ENCODE measurements at regions not wholly inside any gene's neighbourhood (a gene's known extent, or its start where the extent isn't known, plus 50 kb on each side); places are given as distances from the start of the nearest gene placed in this dataset.
"Not testable (repeated sequence)": the region's sequence is repeated elsewhere in the genome, so short reads cannot be mapped to it uniquely, and the experiment has no call there.

DNA sequence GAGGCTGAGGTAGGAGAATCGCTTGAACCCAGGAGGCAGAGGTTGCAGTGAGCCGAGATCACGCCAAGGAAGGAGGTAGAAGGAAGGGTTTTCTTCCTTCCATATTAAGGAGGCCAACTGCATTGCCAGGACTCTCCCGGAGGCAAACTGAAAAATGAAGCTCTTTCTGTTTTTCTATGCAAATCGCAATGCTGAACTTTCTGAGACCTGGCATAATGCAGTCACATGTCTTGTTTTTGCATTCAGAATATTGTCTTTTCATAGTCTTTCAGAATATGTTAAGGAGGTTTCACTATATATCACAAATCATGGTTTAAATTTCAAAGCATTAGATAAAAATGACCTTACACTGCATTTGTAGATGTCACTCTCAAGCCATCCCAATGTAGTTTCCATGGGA, 133.4 kb downstream of the SPDYE17 start:
- H3K27ac Mint-ChIP-seq; H3K27me3 Mint-ChIP-seq; H3K9me3 Mint-ChIP-seq (ENCODE audit: low read depth); H3K4me1 Mint-ChIP-seq; H3K36me3 Mint-ChIP-seq; H3K4me3 Mint-ChIP-seq; DNase-seq; CTCF ChIA-PET; ATAC-seq: not testable (repeated sequence)

- H3K4me3 Mint-ChIP-seq; ATAC-seq; H3K36me3 Mint-ChIP-seq; H3K4me1 Mint-ChIP-seq; H3K9me3 Mint-ChIP-seq (ENCODE audit: low read depth); H3K27ac Mint-ChIP-seq; CTCF ChIA-PET; DNase-seq; H3K27me3 Mint-ChIP-seq: not testable (repeated sequence)
Measured at GRCh38 chr7:76897007-76897406, 135.2 kb downstream of the SPDYE17 start.

DNA sequence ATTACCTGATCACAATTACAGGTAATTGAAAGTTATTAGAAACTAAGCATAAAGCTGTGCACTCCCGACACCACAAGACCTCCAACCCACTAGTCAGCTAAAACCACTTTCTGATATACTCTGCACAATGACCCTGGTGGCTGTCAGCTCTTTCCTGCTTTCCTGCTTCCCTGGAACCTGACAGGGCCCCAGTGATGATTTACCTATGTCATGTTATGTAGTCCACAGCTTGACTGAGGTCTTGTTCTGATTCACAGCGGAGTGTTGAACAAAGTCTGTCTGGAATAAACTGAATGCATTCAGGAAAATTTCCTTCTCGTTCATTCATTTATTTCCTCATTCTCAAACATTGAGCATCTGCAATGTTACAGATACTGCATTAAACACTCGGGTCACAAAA, 136.5 kb downstream of the SPDYE17 start:
- H3K4me1 Mint-ChIP-seq; DNase-seq; ATAC-seq; H3K27me3 Mint-ChIP-seq; H3K27ac Mint-ChIP-seq; CTCF ChIA-PET; H3K36me3 Mint-ChIP-seq; H3K9me3 Mint-ChIP-seq (ENCODE audit: low read depth); H3K4me3 Mint-ChIP-seq: not testable (repeated sequence)

DNA sequence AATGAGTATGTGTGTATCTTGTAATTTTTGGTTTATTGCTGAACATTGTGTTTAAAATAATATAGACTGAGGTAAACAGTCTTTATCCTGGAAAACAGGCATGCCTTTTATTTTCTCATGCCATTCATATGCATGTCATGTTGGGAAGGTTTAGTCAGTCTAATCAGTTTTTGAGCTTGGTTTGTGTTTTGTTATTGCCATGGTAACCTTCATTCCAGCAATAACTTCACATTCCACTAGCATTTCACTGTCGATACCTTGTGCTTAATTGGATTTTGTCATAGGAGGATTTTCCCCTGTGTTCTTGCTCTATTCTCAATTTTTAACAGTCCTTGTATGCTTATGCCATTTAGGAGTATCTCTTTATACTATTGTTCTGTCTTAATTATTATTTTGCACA, 140.4 kb downstream of the SPDYE17 start:
- H3K36me3 Mint-ChIP-seq; CTCF ChIA-PET; H3K27me3 Mint-ChIP-seq; ATAC-seq; H3K27ac Mint-ChIP-seq; H3K4me1 Mint-ChIP-seq; DNase-seq; H3K4me3 Mint-ChIP-seq; H3K9me3 Mint-ChIP-seq (ENCODE audit: low read depth): not testable (repeated sequence)

DNA sequence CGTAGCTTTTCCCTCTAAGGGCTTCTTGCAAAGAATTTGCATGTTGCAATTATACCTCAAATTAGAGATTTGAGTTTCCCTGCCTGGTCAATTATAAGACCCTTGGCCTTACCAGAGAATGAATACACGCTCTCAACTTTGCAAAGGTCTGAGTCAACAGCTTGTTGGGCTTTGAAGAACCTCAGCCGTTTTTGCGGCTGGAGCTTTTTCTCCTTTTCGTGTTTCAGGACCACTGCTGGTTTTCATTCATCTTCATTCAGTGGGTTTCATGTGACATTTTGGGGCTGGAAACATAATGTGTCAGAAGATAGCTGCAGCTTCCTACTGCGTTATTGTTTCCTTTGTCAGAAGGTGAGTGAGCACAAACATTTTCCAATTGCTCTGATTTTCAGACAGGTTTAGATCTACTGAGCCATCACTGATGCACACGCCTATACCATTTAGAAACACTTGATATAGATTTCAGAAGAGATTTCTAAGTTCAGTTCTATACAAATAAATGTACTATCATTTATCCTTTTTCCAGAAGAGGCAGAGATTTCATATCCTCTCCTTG, 152.3 kb downstream of the SPDYE17 start:
- DNase-seq; H3K4me1 Mint-ChIP-seq; CTCF ChIA-PET; H3K27me3 Mint-ChIP-seq; H3K27ac Mint-ChIP-seq; H3K9me3 Mint-ChIP-seq (ENCODE audit: low read depth); H3K4me3 Mint-ChIP-seq; ATAC-seq; H3K36me3 Mint-ChIP-seq: not testable (repeated sequence)

DNA sequence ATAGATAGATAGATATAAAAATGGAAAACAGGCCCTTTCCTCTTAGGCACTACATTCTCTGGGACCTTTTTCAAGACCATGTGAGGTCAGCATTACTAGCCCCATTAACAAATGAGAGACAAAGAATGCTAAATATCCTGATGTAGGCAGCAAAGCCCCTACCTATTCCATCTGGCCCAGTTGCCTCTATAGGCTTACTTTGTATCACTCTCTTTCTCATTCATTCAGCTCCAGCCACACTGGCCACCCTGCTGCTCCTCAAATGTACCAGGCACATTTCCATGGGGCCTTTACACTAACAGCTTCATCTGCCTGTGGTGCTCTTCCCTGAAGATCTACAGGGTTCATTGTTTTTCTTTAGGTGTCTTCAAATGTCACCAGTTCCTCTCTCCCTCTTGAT, 156.4 kb downstream of the SPDYE17 start:
- H3K27ac Mint-ChIP-seq; DNase-seq; H3K27me3 Mint-ChIP-seq; ATAC-seq; H3K36me3 Mint-ChIP-seq; CTCF ChIA-PET; H3K4me3 Mint-ChIP-seq; H3K4me1 Mint-ChIP-seq; H3K9me3 Mint-ChIP-seq (ENCODE audit: low read depth): not testable (repeated sequence)

DNA sequence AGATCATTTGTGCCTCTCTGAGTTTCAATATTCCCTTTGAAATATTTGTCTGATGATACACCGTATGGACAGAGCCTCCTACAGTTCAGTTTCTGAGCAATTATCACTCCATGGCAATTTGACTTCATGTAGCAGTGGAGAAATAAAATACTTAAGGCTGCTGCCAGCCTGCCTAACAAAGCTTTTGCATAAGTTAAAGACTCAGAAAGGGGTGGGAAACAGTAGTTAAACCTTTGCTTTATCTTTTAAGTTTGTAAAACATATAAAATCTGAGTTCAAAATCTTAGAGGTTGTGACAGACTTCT, 161.7 kb downstream of the SPDYE17 start:
- H3K27ac Mint-ChIP-seq; ATAC-seq; H3K4me3 Mint-ChIP-seq; H3K9me3 Mint-ChIP-seq (ENCODE audit: low read depth); H3K36me3 Mint-ChIP-seq; CTCF ChIA-PET; DNase-seq; H3K27me3 Mint-ChIP-seq; H3K4me1 Mint-ChIP-seq: not testable (repeated sequence)

DNA sequence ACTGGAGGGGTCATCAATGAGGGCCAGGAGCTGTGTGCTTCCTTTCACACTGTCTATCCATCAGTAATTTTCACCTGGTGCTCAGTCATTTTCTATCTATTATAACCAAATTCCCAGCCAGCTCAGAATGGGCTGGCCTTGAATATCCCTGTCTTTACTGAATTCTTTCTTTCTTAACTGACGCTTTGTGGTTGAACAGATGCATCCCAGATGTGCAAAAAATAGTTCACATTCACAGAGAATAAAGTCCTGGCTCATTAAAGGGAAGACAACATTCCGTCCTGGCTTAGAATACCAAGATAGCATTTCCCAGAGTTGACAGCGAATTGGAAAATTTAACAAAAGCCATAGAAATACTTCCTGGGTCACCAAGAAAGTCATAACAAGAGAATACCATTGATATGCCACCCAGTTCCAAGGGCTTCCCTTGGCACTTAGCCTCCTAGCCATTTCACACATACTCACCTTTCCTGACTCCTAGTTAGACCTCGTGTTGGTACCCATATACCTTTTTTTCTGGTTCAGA, 164.7 kb downstream of the SPDYE17 start:
- H3K27me3 Mint-ChIP-seq; ATAC-seq; H3K4me3 Mint-ChIP-seq; CTCF ChIA-PET; H3K4me1 Mint-ChIP-seq; H3K36me3 Mint-ChIP-seq; H3K27ac Mint-ChIP-seq; DNase-seq; H3K9me3 Mint-ChIP-seq (ENCODE audit: low read depth): not testable (repeated sequence)

DNA sequence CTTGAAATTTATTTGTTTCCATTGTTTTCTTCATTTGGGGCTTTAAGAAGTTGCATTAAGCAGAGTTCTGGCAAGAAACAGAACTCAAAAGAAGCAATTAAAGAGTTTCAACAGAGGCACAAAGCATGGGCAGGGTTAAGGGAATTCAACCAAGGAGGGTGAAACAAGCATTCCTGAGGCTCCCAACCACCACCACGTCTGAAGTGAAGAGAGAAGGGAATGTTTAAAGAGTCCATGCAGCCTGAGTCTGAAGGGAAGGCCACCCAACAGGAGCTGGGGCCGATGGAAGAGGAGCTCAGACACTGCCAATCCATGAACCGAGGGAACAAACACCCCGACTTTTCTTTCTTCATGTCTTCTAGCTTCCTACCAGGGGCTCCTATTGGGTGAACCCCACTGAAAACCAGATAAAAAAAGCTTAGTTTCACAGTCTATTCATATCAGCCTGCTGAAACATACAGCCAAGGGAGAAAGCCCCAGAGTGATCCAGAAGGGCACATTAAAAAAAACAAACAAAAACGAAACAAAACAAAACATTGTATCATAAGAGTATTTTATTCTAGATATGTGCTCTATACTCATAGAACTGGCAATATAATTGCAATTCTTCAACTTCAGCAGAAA, 168.9 kb downstream of the SPDYE17 start:
- CTCF ChIA-PET; H3K4me1 Mint-ChIP-seq; H3K4me3 Mint-ChIP-seq; H3K27ac Mint-ChIP-seq; H3K27me3 Mint-ChIP-seq; DNase-seq; H3K36me3 Mint-ChIP-seq; H3K9me3 Mint-ChIP-seq (ENCODE audit: low read depth); ATAC-seq: not testable (repeated sequence)

- H3K36me3 Mint-ChIP-seq; H3K4me3 Mint-ChIP-seq; H3K4me1 Mint-ChIP-seq; DNase-seq; ATAC-seq; H3K27ac Mint-ChIP-seq; CTCF ChIA-PET; H3K27me3 Mint-ChIP-seq; H3K9me3 Mint-ChIP-seq (ENCODE audit: low read depth): not testable (repeated sequence)
Measured at GRCh38 chr7:76862241-76862640, 169.9 kb downstream of the SPDYE17 start.

DNA sequence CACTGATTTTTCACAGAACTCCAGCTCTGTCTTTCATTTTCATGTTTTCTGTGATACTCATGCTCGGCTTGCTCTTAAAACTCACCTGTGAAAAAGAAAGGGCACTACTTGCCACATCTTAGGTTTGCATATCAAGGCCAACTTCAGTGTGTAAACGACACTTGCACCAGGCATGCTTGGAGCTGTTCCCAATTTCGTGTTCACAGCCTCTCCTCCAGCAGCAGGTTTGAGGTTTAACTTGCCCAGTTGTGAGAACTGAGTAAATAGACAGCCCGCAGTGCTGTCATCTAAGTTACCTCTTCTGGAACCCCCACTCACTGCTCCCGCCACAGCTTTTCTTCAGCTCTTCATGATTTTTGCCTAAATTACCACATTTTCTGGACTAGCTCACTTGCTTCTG, 172.2 kb downstream of the SPDYE17 start:
- DNase-seq; ATAC-seq; H3K4me1 Mint-ChIP-seq; H3K36me3 Mint-ChIP-seq; H3K27me3 Mint-ChIP-seq; CTCF ChIA-PET; H3K9me3 Mint-ChIP-seq (ENCODE audit: low read depth); H3K4me3 Mint-ChIP-seq; H3K27ac Mint-ChIP-seq: not testable (repeated sequence)

- H3K27ac Mint-ChIP-seq; DNase-seq; H3K36me3 Mint-ChIP-seq; H3K27me3 Mint-ChIP-seq; CTCF ChIA-PET; H3K4me1 Mint-ChIP-seq; H3K4me3 Mint-ChIP-seq; ATAC-seq; H3K9me3 Mint-ChIP-seq (ENCODE audit: low read depth): not testable (repeated sequence)
Measured at GRCh38 chr7:76854631-76855030, 177.5 kb downstream of the SPDYE17 start.

- DNase-seq; H3K9me3 Mint-ChIP-seq (ENCODE audit: low read depth); H3K27ac Mint-ChIP-seq; H3K4me1 Mint-ChIP-seq; H3K36me3 Mint-ChIP-seq; H3K4me3 Mint-ChIP-seq; CTCF ChIA-PET; ATAC-seq; H3K27me3 Mint-ChIP-seq: not testable (repeated sequence)
Measured at GRCh38 chr7:76852787-76853584, 179.2 kb downstream of the SPDYE17 start.

DNA sequence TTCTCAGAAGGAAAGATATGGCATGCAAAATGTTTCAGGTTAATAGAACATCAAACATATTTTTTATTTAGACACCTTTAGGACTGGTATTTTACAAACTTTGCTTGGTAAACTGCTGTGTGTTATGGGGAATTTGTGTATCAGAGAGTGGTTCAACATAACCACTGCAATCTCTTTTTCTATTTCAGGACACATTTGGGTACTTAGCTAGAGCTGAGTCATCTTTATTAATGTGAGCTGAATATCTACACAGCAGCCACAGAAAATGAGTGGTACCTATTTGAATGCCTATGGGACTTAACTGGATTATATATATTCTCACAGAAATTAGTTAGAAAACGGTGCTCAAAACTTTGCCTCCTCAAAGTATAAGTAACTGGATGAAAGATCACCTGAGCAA, 179.8 kb downstream of the SPDYE17 start:
- ATAC-seq; DNase-seq; H3K4me3 Mint-ChIP-seq; H3K9me3 Mint-ChIP-seq (ENCODE audit: low read depth); H3K4me1 Mint-ChIP-seq; CTCF ChIA-PET; H3K36me3 Mint-ChIP-seq; H3K27ac Mint-ChIP-seq; H3K27me3 Mint-ChIP-seq: not testable (repeated sequence)

All from activated CD8-positive, alpha-beta memory T cell treated with anti-CD3 and anti-CD28 coated beads, Interleukin-2, amount 10 ng/mL, durations not matched to agents 7 days and 5 days (primary cell).